GM12891 (cell line): ENCODE measurements at regions not wholly inside any gene's neighbourhood (a gene's known extent, or its start where the extent isn't known, plus 50 kb on each side); places are given as distances from the start of the nearest gene placed in this dataset.

ENCODE experiments used
- POLR2A ChIP-seq: IDR thresholded peaks from 2 replicates; pipeline ENCODE4 v1.6.1; 2011; ENCODE audit warnings: low read depth, low read length, control low read depth
- POLR2AphosphoS5 ChIP-seq: IDR thresholded peaks from 2 replicates; pipeline ENCODE4 v1.6.1; 2011; ENCODE audit warnings: low read depth, low read length, control low read depth
- SPI1 ChIP-seq: IDR thresholded peaks from 2 replicates; pipeline ENCODE4 v1.6.1; 2011; ENCODE audit warnings: low read depth, low read length, control low read depth
- TAF1 ChIP-seq: IDR thresholded peaks from 2 replicates; pipeline ENCODE4 v1.6.1; 2011; ENCODE audit warnings: low read depth, low read length, control low read depth

GRCh38 chr5:127210042-127210441 is 80.6 kb upstream of the MEGF10 start:
- no peak for TF ChIP-seq POLR2A
- no peak for TF ChIP-seq POLR2AphosphoS5
- no peak for TF ChIP-seq TAF1
- TF ChIP-seq SPI1, result no peak
